Cardiac septum (tissue), 1 donor: ENCODE measurements at regions not wholly inside any gene's neighbourhood (a gene's known extent, or its start where the extent isn't known, plus 50 kb on each side); places are given as distances from the start of the nearest gene placed in this dataset.

Experiments used
- DNase-seq: peaks from one replicate; pipeline ENCODE4 v3.0.0-alpha.2; 2020; ENCODE audit warnings: low spot score
- intact Hi-C: fragments of 100-400 bp; cut with DNase I; formaldehyde crosslinking; loops from one replicate; pipeline ENCODE4 v1.14.0; 2022
- donor health status: DM: no; HTN: no; CAD: no.

GRCh38 chr6:1045239-1045638, 266.7 kb upstream of the FOXQ1 start:
- no peak for DNase-seq
- intact Hi-C loops: no loop called here

GRCh38 chr6:1044040-1044836, 267.7 kb upstream of the FOXQ1 start:
- DNase-seq: peak; percentile 35
- intact Hi-C loops: no loop called here

GRCh38 chr6:1043458-1043836, 268.5 kb upstream of the FOXQ1 start:
- DNase-seq: no peak
- intact Hi-C loops: no loop called here

- DNase-seq: peak; percentile 70
- intact Hi-C loops: no loop called here
Observed at GRCh38 chr6:1042583-1043457, 269.1 kb upstream of the FOXQ1 start.

GRCh38 chr6:1040393-1040792, 271.5 kb upstream of the FOXQ1 start:
- intact Hi-C loops: no loop called here
- peak; percentile 39 for DNase-seq

GRCh38 chr6:1039746-1040145, 272.2 kb upstream of the FOXQ1 start:
- intact Hi-C loops: no loop called here
- no peak for DNase-seq

GRCh38 chr6:1039191-1039590, 272.7 kb upstream of the FOXQ1 start:
- intact Hi-C loops: no loop called here

GRCh38 chr6:1037430-1038202, 274.3 kb upstream of the FOXQ1 start:
- no peak for DNase-seq
- intact Hi-C loops: no loop called here

More at GRCh38 chr6:1039191-1039590, 272.7 kb upstream of the FOXQ1 start:
- peak; percentile 55 for DNase-seq

- DNase-seq: no peak
- intact Hi-C loops: no loop called here
Observed at GRCh38 chr6:1035401-1035800, 276.5 kb upstream of the FOXQ1 start.

- intact Hi-C loops: no loop called here
- DNase-seq: no peak
Observed at GRCh38 chr6:1031720-1032119, 280.2 kb upstream of the FOXQ1 start.

- DNase-seq: no peak
- intact Hi-C loops: no loop called here
Observed at GRCh38 chr6:1029141-1029540, 282.8 kb upstream of the FOXQ1 start.

- DNase-seq: no peak
- intact Hi-C loops: no loop called here
Observed at GRCh38 chr6:1028723-1029122, 283.2 kb upstream of the FOXQ1 start.

GRCh38 chr6:1027795-1028569, 283.9 kb upstream of the FOXQ1 start:
- DNase-seq: no peak
- intact Hi-C loops: no loop called here

- no peak for DNase-seq
Observed at GRCh38 chr6:1027109-1027794, 284.6 kb upstream of the FOXQ1 start.

GRCh38 chr6:1025821-1026220, 286.1 kb upstream of the FOXQ1 start:
- intact Hi-C loops: no loop called here
- DNase-seq: no peak

More at GRCh38 chr6:1027109-1027794, 284.6 kb upstream of the FOXQ1 start:
- intact Hi-C loops: no loop called here

- intact Hi-C loops: no loop called here
- no peak for DNase-seq
Observed at GRCh38 chr6:1024587-1024986, 287.3 kb upstream of the FOXQ1 start.

- DNase-seq: no peak
- intact Hi-C loops: no loop called here
Observed at GRCh38 chr6:1024161-1024560, 287.7 kb upstream of the FOXQ1 start.

- intact Hi-C loops: no loop called here
- no peak for DNase-seq
Observed at GRCh38 chr6:1023229-1023628, 288.7 kb upstream of the FOXQ1 start.

GRCh38 chr6:1022719-1023118, 289.2 kb upstream of the FOXQ1 start:
- intact Hi-C loops: no loop called here
- no peak for DNase-seq
